Posterior vena cava (tissue), 2 donors: ENCODE measurements at regions not wholly inside any gene's neighbourhood (a gene's known extent, or its start where the extent isn't known, plus 50 kb on each side); places are given as distances from the start of the nearest gene placed in this dataset.
"Not testable (repeated sequence)": the region's sequence is repeated elsewhere in the genome, so short reads cannot be mapped to it uniquely, and the experiment has no call there.

Experiments used
- DNase-seq: peaks from one replicate; pipeline ENCODE4 v3.0.0-alpha.2; 2020; ENCODE audit warnings: low spot score
- intact Hi-C, 2 donors: fragments of 100-400 bp; cut with DNase I; formaldehyde crosslinking; loops; one replicate each; pipeline versions ENCODE4 v1.14.1 to v1.14.2; 2022 to 2023
- donor health status: DM: yes; HTN: yes; CAD: no.
- donor health status: DM: yes; HTN: yes; CAD: no.

DNA sequence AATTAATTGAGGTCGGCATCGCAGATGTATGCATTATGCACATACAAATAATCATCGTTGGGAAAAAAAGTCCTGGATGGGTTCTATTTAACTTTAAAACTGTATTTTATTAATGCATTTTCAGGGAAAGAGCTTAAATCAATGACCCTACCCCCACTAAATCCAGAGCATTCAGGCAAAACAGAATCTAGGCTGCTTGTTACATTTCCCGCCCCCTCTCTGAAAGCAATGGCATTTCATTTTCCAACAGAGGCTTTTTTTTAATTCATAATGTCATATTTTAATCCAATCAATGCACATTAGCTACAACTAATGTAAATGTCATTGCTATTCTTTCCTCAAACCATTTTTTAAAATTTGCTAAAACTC, 117.4 kb upstream of the GRIA1 start:
- intact Hi-C loops, result no loop called here
- DNase-seq, result no peak

DNA sequence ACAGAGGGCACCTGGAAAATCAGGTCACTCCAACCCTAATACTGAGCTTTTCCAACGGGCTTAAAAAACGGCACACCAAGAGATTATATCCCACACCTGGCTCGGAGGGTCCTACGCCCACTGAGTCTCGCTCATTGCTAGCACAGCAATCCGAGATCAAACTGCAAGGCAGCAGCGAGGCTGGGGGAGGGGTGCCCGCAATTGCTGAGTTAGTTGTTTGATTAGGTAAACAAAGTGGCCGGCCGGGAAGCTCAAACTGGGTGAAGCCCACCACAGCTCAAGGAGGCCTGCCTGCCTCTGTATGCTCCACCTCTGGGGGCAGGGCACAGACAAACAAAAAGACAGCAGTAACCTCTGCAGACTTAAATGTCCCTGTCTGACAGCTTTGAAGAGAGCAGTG, 108.8 kb upstream of the GRIA1 start:
- not testable (repeated sequence) for DNase-seq
- intact Hi-C loops, result loop anchor here in 1 of 2 donors (10.0 kb wide), 1 partner anchor 1093 kb away; the partner anchor contains the start of gene HAND1

DNA sequence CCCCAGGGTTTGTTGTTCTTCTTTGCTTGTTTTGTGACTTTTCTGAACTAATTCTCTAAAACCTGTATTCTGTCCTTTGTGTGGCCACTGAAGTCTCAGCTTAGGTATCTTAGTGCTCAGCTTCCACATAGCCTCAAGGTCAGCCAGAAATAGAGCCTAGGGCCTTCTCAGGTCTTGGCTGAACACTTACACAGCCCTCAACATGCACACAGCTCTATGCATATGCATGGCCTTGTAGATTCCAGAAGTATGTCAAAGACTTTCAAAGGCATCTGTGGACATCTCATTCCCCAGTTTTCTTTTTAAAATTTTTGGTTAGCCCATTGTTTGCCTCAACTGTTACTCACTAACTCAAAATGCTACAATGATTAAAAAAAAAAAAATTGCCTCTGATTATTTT, 99.9 kb upstream of the GRIA1 start:
- intact Hi-C loops, result no loop called here
- no peak for DNase-seq

DNA sequence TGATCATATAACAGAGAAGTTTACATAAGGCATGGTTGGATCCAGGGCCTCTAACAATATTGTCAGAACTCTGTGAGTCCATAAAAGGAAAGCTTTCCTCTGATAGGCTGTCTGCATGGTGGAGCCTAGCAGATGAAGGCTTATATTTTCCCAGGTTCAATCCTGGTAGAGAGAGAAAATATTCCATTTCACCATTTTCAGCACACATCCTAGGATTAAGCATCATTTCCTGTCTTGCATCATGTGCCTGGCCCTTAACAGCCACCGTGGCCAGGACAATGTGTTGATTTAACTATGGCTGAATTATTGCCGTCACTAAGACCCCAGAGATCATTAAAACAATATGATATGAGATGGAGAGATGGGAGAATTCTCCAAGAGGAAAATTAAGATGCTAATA, 90.9 kb upstream of the GRIA1 start:
- DNase-seq, result no peak
- intact Hi-C loops, result no loop called here

DNA sequence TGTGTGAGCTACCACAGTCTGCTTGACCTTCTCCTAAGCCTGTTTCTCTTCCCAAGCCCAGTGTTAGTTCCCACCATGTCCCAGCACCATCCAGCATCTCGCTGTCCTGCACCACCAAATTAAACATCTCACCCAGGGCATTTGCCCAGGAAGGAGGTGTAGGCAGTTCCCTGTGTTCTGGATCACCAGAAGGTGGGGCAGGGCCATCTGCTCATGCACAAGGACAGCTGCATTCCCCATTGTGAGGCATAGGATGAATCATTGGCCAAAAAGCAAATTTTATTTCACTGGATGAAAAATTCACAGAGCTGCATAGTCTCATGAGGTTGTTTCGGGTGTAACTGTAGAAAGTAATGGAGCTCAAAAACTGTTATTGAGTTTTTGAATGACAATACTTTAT, 89.5 kb upstream of the GRIA1 start:
- no peak for DNase-seq
- intact Hi-C loops, result no loop called here

DNA sequence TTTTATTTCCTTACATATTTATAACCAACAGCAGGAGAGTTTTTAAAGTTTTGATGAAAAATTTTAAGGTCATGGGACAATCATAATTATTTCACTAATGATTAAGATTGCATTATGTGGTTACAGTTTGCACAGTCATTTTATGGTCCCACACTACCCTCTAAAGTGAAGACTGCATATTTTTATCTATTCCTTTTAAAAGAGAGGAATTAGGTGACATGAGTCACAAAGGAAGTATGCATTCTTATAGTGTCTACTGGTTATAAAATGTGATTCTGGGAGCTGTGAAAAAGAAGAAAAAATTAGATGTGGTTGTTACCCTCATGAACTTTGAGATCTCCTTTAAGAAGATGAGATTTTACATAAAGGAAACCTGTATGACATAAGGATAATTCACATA, 87.9 kb upstream of the GRIA1 start:
- no peak for DNase-seq
- intact Hi-C loops, result no loop called here

DNA sequence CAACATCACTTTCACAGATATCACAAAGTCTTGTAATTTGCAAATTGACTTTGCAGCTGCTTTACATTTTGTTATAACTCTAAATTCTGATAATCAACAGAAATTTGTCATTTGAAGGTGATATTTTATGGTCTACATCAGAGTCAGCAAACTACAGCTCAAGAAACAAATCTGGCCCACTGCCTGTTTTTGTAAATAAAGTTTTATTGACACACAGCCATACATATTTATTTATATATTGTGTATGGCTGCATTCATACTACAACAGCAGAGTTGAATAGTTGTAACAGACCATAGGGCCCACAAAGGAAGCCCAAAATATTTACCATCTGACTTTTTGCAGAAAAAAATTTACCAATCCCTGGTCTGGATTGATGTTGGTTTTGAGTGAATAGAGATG, 87.0 kb upstream of the GRIA1 start:
- intact Hi-C loops, result no loop called here
- DNase-seq, result no peak

DNA sequence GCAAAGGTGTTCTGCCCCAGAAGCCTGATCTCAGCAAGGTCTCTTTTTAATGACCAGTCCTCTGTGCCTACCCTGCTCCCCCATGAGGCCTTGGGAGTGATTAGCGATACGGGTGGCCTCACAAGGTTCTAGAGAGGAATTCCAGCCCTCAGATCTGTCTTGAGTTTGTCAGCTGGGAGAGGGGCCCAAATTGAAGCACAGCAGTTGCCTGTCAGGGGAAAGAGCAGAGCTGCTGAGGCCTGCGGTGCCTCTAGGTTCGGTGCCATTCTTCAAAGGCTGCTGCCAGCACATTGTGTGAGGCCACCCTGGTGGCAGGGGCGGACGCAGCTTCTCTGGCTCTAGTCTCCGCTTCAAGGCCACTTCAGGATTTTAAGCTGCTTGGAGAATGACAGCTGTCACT, 85.7 kb upstream of the GRIA1 start:
- DNase-seq, result no peak
- intact Hi-C loops, result no loop called here

DNA sequence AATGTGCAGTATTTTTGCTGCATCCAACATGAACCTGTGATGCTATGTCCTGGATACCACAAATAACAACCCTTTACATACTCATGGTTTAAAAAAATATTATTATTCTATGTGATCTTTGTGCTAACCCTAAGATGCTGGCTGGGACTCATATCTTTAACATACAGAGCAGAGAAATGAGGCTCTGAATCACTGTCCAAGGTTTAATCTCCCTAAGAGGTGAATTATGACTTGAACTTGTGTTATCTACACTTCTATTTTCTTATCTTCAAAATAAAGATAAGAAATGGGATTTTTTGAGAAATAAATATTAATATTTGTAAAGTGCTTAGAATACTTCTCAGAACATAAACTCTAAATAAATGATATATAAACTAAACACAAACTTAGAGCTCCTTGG, 68.8 kb upstream of the GRIA1 start:
- intact Hi-C loops, result no loop called here
- DNase-seq, result no peak

DNA sequence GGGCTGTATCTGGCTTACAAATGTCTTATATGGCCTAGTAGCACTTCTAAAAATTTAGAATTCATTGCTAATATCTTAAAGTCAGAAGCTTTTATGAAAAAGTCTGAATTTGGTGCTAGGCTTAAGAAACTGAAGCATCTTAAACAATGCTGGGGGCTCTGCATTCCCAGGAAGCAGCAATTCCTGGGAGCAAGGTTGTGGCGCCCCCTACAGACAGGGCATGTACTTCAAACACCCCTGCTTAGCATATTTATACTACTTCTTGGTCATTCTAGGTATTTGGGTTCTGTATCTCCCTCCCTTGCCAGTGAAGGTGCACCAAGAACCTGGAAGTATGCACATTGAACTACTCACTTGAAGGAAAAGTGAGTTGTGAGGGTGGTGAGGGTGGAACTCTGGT, 64.6 kb upstream of the GRIA1 start:
- intact Hi-C loops, result no loop called here
- DNase-seq, result no peak

DNA sequence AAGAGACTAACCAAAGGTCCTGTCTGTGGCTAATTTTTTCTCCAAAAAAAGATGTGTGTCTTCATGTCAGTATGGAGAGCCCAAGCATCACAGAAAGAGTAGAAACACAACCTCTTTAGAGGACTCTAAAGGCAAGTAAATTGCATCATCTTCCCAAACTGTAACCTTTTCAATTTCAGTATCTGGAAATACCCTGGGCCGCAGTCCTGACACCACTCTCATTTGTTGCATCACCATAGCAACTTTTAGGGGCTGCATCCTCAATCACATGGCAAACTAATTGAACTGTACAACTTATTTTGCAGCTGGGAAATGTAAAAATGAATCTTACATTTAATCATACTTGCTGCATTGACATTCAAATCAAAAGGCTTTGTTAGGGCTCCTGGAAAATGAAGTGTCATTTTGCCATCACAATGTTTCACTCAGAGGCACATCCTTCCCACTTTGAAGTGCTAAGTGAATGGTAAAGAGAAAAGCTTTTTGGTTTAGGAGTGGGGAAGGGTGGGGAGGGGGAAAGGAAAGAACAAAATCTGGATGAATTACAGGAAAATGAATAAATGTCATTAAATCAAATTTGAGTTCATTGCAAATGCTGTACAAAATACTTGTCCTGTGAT, 60.6 kb upstream of the GRIA1 start:
- intact Hi-C loops, result loop anchor here in 1 of 2 donors (1.0 kb wide), 1 partner anchor 8 kb away; no protein-coding TSS in a partner anchor
- no peak for DNase-seq

DNA sequence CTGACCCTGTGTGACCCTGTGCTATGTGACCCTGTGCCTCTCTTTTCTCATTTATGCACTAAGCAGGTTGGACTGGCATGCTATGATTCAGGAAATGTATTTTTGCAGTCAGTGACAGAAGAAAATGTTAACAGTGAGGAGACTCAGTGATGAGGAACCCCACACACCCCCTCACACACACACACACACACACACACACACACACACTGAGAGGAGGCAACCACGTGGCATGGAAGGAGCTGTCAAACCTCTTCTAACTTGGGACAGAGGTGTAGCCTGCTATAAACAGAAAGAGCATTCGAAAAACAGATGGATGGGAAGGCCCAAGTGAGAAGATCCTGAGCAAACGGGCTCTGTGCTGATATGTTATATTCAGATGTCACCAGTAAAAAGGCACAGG, 57.9 kb upstream of the GRIA1 start:
- DNase-seq, result no peak
- intact Hi-C loops, result no loop called here

DNA sequence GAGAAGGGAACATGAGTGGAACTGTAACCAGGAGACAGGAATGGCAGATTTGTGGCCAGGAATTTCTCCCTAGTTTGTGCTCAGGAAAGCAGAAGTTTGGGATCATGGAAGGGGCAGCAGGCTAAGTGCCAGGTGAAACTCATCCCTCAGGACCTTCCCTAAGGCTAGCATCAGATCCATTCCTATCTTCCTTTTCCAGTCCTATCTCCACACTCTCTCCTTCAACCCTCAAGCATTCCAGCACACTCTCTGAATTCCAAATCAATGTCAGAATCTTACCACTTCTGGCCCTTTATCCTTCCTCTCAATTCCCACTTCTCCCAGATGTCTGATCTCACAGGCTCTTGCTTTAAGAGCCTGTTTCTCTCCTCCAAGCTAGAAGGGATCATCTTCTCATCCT, 53.2 kb upstream of the GRIA1 start:
- intact Hi-C loops, result loop anchor here in 1 of 2 donors (5.0 kb wide), 1 partner anchor 1240 kb away; no protein-coding TSS in a partner anchor
- no peak for DNase-seq

DNA sequence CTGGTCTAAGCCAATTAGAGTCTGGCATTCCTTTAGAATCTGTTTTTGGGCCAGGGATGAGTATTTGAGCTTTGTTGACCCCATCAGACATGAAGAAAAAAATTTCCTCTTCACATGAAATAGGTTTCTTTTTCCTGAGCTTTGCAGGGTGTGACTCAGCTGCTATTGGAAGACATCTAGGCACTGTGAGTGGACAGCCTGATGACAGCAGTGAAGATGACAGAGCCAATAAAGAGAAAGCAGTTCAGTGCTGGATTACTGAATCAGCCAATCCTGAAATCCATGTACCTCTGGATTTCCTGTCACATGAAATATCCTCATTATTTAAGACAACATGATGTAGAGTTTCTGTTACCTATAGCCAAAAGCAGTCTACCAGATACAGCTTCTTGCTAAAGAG, 51.3 kb upstream of the GRIA1 start:
- no peak for DNase-seq
- intact Hi-C loops, result loop anchor here in 1 of 2 donors (5.0 kb wide), 1 partner anchor 1242 kb away; no protein-coding TSS in a partner anchor
